Right atrium auricular region (tissue), 2 donors: ENCODE measurements at regions not wholly inside any gene's neighbourhood (a gene's known extent, or its start where the extent isn't known, plus 50 kb on each side); places are given as distances from the start of the nearest gene placed in this dataset.

Experiments
- DNase-seq: peaks from one replicate; pipeline ENCODE4 v3.0.0-alpha.2; 2019; ENCODE audit warnings: low spot score
- H3K27ac ChIP-seq, 2 donors: fragments of 200-600 bp; sonication (generic); 1 replicate in 1 of 2; 2 replicates in 1 of 2; pipeline ENCODE4 v1.5.1; 2016 to 2019
- H3K27me3 ChIP-seq, 2 donors: fragments of 200-600 bp; sonication (generic); one replicate each; pipeline versions ENCODE4 v1.5.1 to v1.6.0; 2017 to 2019
- H3K36me3 ChIP-seq: fragments of 200-600 bp; sonication (generic); one replicate; pipeline ENCODE4 v1.5.1; 2016
- H3K4me1 ChIP-seq, 2 donors: fragments of 200-600 bp; sonication (generic); one replicate each; pipeline versions ENCODE4 v1.5.1 to v1.6.0; 2017 to 2019
- H3K4me3 ChIP-seq, 2 donors: fragments of 200-600 bp; sonication (generic); 1 replicate in 1 of 2; 2 replicates in 1 of 2; pipeline ENCODE4 v1.5.1; 2017 to 2019; ENCODE audit warnings: mild to moderate bottlenecking in 1 of 2, moderate library complexity in 1 of 2
- H3K9me3 ChIP-seq, 2 donors: fragments of 200-600 bp; sonication (generic); one replicate each; pipeline ENCODE4 v1.5.1; 2019
- TF ChIP-seq, protein P1 (sequence below), 2 donors: fragments of 200-600 bp; sonication (generic); IDR thresholded peaks; one replicate each; pipeline ENCODE4 v1.5.1; 2019; ENCODE audit warnings: antibody characterized with exemption in 2 of 2

DNA sequence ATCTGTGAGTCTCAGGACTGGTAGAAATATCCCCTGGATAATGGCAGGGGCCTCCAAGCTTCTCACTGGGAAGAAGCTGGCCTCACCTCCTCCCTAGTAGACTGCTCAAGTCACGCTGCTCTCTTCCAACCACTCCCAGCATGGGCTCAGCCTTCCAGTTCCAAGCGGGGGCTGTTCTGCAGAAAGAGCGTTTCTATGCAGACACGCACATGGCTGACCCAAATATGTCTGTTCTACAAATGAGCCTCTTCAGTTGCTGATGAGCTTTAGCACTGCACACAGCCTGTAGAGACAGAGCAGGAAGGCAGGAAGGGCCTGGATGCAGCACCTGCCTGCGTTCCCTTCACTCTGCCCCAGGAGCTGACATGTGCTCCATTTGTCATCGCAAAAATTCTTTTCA is 523.9 kb upstream of the MGMT start:
- Histone ChIP-seq H3K27ac (no peak overlapping the region), H3K36me3 (no peaks in the 10 kb centered on the region), H3K9me3 (peaks cover 0 to 6% of the 10 kb centered on the region in 2 donors), H3K27me3 (no peaks in the 10 kb centered on the region), H3K4me3 (no peak overlapping the region), H3K4me1 (no peaks in the 10 kb centered on the region)
- TF ChIP-seq, protein P1, sequence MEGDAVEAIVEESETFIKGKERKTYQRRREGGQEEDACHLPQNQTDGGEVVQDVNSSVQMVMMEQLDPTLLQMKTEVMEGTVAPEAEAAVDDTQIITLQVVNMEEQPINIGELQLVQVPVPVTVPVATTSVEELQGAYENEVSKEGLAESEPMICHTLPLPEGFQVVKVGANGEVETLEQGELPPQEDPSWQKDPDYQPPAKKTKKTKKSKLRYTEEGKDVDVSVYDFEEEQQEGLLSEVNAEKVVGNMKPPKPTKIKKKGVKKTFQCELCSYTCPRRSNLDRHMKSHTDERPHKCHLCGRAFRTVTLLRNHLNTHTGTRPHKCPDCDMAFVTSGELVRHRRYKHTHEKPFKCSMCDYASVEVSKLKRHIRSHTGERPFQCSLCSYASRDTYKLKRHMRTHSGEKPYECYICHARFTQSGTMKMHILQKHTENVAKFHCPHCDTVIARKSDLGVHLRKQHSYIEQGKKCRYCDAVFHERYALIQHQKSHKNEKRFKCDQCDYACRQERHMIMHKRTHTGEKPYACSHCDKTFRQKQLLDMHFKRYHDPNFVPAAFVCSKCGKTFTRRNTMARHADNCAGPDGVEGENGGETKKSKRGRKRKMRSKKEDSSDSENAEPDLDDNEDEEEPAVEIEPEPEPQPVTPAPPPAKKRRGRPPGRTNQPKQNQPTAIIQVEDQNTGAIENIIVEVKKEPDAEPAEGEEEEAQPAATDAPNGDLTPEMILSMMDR (IDR thresholded peaks at IDR 0.05): no peak
- no peak for DNase-seq

GRCh38 chr10:128945398-128945797 is 521.6 kb upstream of the MGMT start:
- no peak for DNase-seq
- H3K9me3 ChIP-seq: peaks cover 0 to 6% of the 10 kb centered on the region in 2 donors
- no peak overlapping the region for H3K4me3 ChIP-seq
- H3K27ac ChIP-seq: no peak overlapping the region
- no peaks in the 10 kb centered on the region for H3K27me3 ChIP-seq
- TF ChIP-seq, protein P1 (IDR thresholded peaks at IDR 0.05): no peak
- no peaks in the 10 kb centered on the region for H3K36me3 ChIP-seq
- H3K4me1 ChIP-seq: no peaks in the 10 kb centered on the region

- no peak overlapping the region for H3K27ac ChIP-seq
- TF ChIP-seq, protein P1 (IDR thresholded peaks at IDR 0.05): no peak
- DNase-seq: no peak
- H3K4me3 ChIP-seq: no peak overlapping the region
- no peaks in the 10 kb centered on the region for H3K4me1 ChIP-seq
- H3K36me3 ChIP-seq: no peaks in the 10 kb centered on the region
- peaks cover 0 to 6% of the 10 kb centered on the region in 2 donors for H3K9me3 ChIP-seq
- no peaks in the 10 kb centered on the region for H3K27me3 ChIP-seq
These were observed 516.7 kb upstream of the MGMT start for GRCh38 chr10:128950159-128950915.

DNA sequence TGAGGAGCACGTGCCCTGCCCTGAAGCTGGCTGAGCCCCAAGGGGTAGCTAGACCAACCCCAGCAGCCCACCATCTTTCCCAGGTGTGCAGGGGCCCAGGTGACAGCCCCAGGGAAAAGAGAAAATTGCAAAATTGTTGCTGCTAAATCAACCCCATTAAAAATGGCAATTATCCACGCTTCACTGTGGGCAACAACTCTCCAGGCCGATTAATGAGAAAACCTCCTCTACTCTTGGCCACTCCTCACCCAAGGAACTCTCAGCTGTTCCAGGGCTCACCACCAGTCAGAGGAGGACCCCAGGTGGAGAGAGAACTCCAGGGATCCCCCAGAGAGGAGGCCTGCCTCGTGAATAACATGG is 516.1 kb upstream of the MGMT start:
- Histone ChIP-seq H3K36me3 (no peaks in the 10 kb centered on the region), H3K4me3 (no peak overlapping the region), H3K9me3 (peaks cover 0 to 6% of the 10 kb centered on the region in 2 donors), H3K4me1 (no peaks in the 10 kb centered on the region), H3K27ac (no peak overlapping the region), H3K27me3 (no peaks in the 10 kb centered on the region)
- no peak for DNase-seq
- TF ChIP-seq, protein P1 (IDR thresholded peaks at IDR 0.05): no peak

GRCh38 chr10:128952856-128953255 is 514.2 kb upstream of the MGMT start:
- DNase-seq: no peak
- no peaks in the 10 kb centered on the region for H3K9me3 ChIP-seq
- no peaks in the 10 kb centered on the region for H3K27me3 ChIP-seq
- no peak overlapping the region for H3K4me3 ChIP-seq
- H3K4me1 ChIP-seq: no peaks in the 10 kb centered on the region
- no peaks in the 10 kb centered on the region for H3K36me3 ChIP-seq
- no peak overlapping the region for H3K27ac ChIP-seq
- TF ChIP-seq, protein P1 (IDR thresholded peaks at IDR 0.05): no peak

- Histone ChIP-seq H3K27ac (no peak overlapping the region), H3K27me3 (no peaks in the 10 kb centered on the region), H3K4me1 (no peaks in the 10 kb centered on the region), H3K9me3 (no peaks in the 10 kb centered on the region), H3K4me3 (no peak overlapping the region), H3K36me3 (no peaks in the 10 kb centered on the region)
- TF ChIP-seq, protein P1 (IDR thresholded peaks at IDR 0.05): no peak
- DNase-seq: no peak
These were observed 510.9 kb upstream of the MGMT start for GRCh38 chr10:128956149-128956548.
